Hippocampal formation (tissue), 2 donors: ENCODE measurements at regions not wholly inside any gene's neighbourhood (a gene's known extent, or its start where the extent isn't known, plus 50 kb on each side); places are given as distances from the start of the nearest gene placed in this dataset.

Experiments used
- DNase-seq, 2 donors: peaks; one replicate each; lab custom pipeline; 2025; lab: John Stamatoyannopoulos, UW

DNA sequence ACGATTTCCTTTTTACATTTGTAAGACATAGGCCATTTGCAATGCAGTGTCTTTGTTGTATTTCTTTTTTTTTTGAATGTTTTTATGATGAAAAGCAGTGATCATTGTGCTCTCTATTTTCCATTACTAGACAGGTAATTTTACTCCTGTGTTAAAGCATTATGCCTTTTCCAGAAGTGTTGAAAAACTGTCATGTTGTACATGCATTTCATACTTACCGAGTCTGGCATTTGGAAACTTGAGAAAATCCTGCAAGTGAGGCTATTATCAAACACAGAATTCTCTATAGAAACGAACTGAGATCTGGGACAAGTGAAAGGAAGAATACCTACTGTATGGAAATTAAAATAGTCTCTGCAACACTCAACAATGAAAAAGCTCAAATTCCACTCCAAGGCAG lies 78.6 kb upstream of the CNR1 start:
- no peak for DNase-seq

DNA sequence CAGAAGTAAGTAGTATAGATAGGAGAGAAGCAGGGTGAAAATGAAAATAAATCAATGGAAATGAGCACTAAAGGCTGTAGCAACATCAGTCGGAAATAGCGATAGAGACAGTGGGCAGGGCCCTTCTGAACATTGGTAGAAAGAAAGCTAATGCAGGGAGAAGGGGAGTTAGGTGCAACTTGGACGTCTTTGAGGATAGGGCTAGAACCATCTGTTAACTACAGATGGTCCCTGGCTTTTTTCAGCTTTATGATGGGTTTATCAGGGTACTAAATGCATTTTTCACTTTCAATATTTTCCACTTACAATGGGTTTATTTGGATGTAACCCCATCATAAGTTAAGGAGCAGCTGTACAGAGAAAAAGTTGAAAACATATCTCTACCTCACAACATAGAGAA lies 72.8 kb upstream of the CNR1 start:
- DNase-seq: no peak

DNA sequence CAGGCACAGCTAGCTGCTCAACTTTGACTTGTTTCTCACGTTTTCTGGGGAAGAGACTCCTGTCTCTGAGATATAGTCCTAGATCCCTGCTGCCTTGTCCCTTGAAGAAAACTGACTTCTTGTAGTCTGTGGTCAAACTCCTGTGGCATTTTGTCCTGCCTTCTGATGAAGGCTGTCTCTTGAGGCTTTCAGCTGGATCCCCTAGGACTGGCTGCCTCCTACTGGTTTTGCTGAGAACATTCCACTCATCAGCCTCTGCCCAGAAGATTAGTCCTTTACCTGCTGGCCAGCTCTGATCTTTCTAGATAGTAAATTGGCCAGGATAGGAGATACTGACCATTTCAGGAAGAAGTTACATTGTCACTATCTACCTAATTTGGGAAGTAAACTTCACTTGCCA lies 71.9 kb upstream of the CNR1 start:
- DNase-seq: no peak

DNA sequence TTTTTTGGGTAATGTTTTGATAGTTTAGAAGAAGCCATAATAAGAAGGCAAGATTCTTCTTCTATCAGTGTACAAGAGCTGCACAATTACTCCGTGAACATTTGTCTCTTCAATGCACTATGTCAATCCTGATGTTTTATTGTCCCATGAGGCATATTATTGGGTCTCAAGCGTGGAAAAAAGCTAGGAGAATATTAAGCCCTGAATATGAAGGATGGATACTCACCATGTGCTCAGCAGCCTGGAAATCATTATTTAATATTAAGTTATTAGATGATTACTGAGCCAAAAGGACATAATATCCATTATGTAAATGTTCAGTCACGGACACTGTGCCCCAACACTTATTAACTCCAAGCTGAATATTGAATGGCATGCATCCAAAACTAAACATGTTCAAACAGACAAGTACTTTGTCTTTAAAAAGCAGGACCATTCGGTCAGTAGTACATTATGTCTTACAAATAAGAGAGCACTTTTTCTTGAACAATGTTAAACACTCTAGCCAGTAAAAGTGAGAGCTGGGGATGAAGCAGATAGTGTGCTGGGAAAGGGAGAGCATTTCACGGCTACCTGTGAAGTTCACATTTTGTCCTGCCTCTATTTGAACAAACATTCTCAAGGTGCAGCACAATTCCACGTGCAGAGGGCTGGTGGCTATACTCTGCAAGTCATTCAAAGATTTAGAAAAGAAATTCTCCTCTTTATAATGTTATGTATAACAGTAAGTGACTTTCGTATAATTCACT lies 70.6 kb upstream of the CNR1 start:
- no peak for DNase-seq

DNA sequence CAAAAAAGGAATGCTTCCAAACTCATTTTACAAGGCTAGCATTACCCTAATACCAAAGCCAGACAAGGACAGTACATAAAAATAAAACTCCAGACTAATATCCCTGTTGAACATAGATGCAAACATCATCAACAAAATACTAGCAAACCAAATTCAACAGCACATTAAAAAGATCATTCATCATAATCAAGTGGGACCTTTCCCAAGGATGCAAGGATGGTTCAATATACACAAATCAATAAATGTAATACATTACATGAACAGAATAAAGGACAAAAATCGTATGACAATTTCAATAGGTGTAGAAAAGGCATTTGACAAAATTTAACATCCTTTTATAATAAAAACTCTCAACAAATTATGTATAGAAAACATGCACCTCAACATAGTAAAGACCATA lies 66.6 kb upstream of the CNR1 start:
- DNase-seq: no peak

DNA sequence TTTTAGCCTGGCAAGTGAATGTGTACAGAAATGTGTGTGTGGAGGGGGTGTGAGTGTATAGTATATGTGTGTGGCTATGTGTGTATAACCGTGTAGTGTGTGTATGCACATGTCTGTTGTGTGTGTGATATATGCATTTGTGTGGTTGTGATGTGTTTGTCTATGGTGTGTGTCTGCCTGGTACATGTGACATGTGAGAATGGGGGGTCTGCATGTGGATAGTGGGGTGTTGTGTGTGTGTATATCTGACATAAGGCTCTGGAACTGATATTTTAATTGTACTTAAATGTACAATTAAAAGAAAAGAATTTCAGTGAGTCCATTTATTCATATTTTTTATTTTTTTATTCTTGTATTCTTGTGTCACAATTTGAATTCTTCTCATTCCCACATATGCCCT lies 57.2 kb upstream of the CNR1 start:
- no peak for DNase-seq

DNA sequence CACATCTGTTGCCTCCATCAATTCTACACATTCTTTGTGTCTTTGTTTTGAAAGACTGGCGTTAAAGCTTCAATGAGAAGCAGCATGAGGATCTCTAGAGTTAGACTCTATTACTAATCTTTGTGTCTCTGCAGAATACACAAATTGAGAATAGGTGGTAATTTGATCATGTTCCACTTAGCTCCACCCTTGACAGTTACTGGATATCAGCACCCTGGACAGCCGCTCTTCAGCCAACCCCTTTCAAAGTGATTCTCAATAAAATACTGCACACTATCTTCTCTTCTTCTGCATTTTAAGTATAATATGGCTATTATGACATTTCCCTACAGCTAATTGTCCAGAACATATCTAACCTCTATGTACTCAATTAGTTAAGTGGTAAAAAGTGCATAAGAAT lies 54.3 kb upstream of the CNR1 start:
- no peak for DNase-seq

DNA sequence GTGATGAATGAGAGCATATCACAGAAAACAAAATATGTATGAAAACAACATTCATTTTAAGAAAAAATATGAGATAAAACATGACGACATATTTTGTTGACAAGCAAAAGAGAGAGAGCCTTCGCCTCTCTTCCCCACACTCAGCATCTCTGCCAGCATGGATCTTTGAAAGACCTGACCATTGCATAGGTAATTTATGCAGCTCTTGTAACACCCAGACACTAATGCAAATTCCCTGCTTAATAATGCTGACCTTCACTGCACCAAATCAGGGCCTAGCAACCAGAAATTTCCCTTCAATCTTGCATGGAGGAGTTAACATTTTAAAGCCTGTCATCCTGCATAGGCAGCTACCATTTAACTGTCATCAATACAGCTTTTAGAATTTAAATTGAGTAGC lies 50.0 kb upstream of the CNR1 start:
- DNase-seq: no peak
